WTC11 (cell line): ENCODE measurements at regions not wholly inside any gene's neighbourhood (a gene's known extent, or its start where the extent isn't known, plus 50 kb on each side); places are given as distances from the start of the nearest gene placed in this dataset.

ENCODE experiments used
- ATF1 ChIP-seq: sonication (generic); formaldehyde crosslinking; IDR thresholded peaks from 2 replicates; pipeline ENCODE4 v1.8.1; 2023; ENCODE audit warnings: mild to moderate bottlenecking, moderate library complexity, missing genetic modification reagents
- CBFB ChIP-seq: sonication (generic); formaldehyde crosslinking; IDR thresholded peaks from 2 replicates; pipeline ENCODE4 v1.8.1; 2022; ENCODE audit warnings: mild to moderate bottlenecking, low read depth, missing genetic modification reagents
- CTCF ChIP-seq: fragments of 200-600 bp; IDR thresholded peaks from 2 replicates; pipeline ENCODE4 v1.8.0; 2022; ENCODE audit warnings: antibody characterized with exemption
- NR2C2 ChIP-seq: sonication (generic); formaldehyde crosslinking; IDR thresholded peaks from 2 replicates; pipeline ENCODE4 v1.8.0; 2022; ENCODE audit warnings: mild to moderate bottlenecking, missing genetic modification reagents
- PRDM15 ChIP-seq: sonication (generic); formaldehyde crosslinking; IDR thresholded peaks from 2 replicates; pipeline ENCODE4 v1.8.0; 2022; ENCODE audit warnings: missing genetic modification reagents
- SOX15 ChIP-seq: fragments of 250-450 bp; sonication (Bioruptor Pico); IDR thresholded peaks from 2 replicates; pipeline ENCODE4 v1.9.0; 2021; ENCODE audit warnings: mild to moderate bottlenecking
- STAT6 ChIP-seq: sonication (generic); formaldehyde crosslinking; conservative IDR thresholded peaks from 2 replicates; pipeline ENCODE4 v1.8.1; 2023; ENCODE audit warnings: mild to moderate bottlenecking, low read depth, missing genetic modification reagents, moderate library complexity
- ZNF317 ChIP-seq: sonication (generic); formaldehyde crosslinking; IDR thresholded peaks from 2 replicates; pipeline ENCODE4 v1.8.1; 2023; ENCODE audit warnings: low read depth, mild to moderate bottlenecking, moderate library complexity, missing genetic modification reagents, borderline replicate concordance
- TF ChIP-seq, protein P1 (sequence below): sonication (generic); formaldehyde crosslinking; IDR thresholded peaks from 2 replicates; pipeline ENCODE4 v1.8.0; 2023; ENCODE audit warnings: missing genetic modification reagents
- TF ChIP-seq, protein P2 (sequence below): sonication (generic); formaldehyde crosslinking; IDR thresholded peaks from 2 replicates; pipeline ENCODE4 v1.8.0; 2022; ENCODE audit warnings: mild to moderate bottlenecking, missing genetic modification reagents

GRCh38 chrX:68936608-68937007 is 107.8 kb downstream of the EFNB1 start:
- no peak for TF ChIP-seq NR2C2 (CRISPR knock-in tag)
- no peak for TF ChIP-seq CTCF
- TF ChIP-seq, protein P1, sequence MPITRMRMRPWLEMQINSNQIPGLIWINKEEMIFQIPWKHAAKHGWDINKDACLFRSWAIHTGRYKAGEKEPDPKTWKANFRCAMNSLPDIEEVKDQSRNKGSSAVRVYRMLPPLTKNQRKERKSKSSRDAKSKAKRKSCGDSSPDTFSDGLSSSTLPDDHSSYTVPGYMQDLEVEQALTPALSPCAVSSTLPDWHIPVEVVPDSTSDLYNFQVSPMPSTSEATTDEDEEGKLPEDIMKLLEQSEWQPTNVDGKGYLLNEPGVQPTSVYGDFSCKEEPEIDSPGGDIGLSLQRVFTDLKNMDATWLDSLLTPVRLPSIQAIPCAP (CRISPR knock-in tag), result no peak
- TF ChIP-seq ZNF317 (CRISPR knock-in tag), result no peak
- TF ChIP-seq, protein P2, sequence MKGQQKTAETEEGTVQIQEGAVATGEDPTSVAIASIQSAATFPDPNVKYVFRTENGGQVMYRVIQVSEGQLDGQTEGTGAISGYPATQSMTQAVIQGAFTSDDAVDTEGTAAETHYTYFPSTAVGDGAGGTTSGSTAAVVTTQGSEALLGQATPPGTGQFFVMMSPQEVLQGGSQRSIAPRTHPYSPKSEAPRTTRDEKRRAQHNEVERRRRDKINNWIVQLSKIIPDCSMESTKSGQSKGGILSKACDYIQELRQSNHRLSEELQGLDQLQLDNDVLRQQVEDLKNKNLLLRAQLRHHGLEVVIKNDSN (CRISPR knock-in tag), result no peak
- no peak for TF ChIP-seq CBFB (CRISPR knock-in tag)
- no peak for TF ChIP-seq ATF1 (CRISPR knock-in tag)
- TF ChIP-seq PRDM15 (CRISPR knock-in tag), result no peak
- TF ChIP-seq SOX15, result no peak
- TF ChIP-seq STAT6 (CRISPR knock-in tag), result no peak
